ENCODE measurements at regions not wholly inside any gene's neighbourhood (a gene's known extent, or its start where the extent isn't known, plus 50 kb on each side); places are given as distances from the start of the nearest gene placed in this dataset.

DNA sequence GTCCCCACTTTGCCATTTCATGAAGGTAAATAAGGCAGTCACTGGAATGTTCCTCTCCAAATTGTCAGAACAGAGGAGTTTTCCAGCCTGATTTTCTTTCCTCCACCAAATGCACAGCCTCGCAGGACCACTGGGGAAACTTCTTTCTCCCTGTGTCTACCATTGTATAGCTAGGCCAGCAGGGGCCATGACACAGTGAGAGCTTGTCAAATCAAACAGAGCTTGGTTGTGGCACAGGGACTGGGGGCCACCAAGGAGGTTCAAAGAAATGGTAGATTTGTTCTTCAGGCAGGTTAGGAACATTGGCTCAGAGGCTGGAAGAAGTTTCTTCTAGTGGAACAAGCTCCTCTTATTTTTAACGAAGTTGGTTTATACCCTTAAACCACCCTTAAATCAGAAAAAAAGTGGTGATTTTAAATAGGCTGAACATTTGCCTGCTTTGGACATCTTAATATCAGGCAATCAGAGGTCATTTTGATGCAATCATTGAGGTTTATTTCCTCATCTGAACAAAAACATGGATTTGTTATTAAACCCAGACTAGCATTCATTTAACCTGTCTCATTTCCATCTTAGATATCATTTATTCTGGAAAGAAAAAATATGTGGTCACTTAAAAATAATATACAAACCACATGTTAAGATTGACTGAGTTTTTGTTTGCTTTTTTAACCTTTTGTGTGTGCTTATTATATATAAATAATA lies 105.6 kb downstream of the GTPBP8 start:
- DNase-seq = no peak

- DNase-seq = no peak
Observed at GRCh38 chr3:113097960-113098447, 107.2 kb downstream of the GTPBP8 start.

GRCh38 chr3:113100063-113100462 lies 109.3 kb downstream of the GTPBP8 start:
- no peak for DNase-seq

- DNase-seq = no peak
Observed at GRCh38 chr3:113103588-113103987, 107.8 kb upstream of the BOC start.

DNA sequence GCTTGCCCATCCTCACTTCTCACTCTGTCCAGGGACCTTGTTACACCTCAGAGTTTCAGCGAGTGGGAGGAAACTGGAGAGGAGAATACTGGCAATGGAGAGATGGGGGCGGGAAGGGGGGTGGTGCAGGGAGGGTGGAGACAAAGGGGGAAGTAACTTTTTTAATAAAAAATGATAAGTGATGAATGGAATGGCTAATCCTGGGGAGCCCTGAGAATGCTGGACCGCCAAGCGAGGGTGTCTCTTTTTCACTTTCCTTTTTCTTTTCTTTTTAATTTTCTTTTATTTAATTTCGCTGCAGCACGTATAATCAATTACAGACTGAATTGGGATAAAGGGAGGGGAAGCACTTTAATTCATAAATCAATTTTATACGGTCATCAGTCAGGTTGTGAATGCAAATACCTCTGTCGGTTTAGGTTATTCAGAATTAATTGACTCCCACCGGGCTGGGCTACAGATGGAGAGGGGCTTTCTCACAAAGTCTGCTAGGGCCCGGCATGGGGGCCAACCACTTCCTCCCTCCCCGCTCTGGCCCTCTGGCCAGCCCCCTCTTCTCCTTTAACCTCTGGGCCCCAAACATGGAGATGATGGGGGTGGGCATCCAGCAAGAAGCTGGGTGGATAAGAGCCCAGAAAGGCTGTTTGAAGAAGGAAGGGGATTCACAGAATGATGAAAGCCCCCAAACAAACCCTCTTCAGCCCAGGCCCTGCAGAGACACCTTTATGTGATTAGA lies 106.8 kb upstream of the BOC start:
- DNase-seq = no peak

GRCh38 chr3:113105093-113105449 lies 106.3 kb upstream of the BOC start:
- DNase-seq = no peak

- DNase-seq = no peak
Observed at GRCh38 chr3:113105966-113106660, 105.2 kb upstream of the BOC start.

DNA sequence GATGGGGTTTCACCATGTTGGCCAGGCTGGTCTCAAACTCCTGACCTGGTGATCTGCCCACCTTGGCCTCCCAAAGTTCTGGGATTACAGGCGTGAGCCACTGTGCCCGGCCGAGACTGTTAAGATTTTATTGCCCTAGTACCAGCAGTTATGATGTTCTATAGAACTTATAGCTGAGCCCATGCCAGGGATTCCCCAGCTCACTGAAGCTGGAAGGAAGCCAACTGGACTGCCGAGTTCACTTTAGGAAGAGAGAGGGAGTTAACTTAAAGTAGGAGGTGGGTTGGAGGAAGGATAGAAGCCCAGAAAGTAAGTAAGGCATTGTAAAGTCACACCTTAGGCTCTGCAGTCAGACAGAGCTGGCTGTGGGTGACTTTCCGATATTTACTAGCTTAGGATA lies 101.1 kb upstream of the BOC start:
- no peak for DNase-seq

DNA sequence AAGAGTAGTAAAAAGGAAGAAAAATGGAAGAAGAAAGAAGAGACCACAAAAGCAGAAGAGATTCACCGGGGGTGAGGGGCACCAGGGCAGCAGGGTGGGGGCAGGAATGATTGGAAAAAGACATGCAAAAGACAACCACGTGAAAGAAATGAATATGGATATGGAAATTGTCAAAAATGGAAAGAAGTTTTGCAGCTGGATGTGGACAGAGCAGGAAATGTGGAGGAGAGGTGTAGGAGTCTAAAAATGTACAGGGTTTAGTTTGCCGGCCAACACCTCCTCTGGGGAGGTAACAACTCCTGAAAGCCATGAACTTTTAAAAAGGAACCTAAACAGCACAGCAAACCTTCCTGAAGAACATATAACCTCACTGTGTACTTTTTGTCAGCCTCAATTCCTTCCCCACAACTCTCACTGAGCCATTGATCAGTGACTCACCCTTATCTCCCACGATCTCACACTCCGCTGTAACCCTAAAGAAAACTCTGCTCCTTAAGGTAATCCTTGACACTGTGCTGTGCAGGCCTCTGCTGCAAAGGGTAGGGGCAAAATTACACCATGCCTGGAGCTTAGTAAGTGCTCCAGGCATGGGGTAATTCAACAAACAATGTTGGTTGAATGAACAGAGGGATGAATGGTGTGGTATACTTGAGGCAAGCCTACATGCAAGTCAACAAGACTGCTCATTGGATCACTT lies 100.2 kb upstream of the BOC start:
- DNase-seq = no peak

DNA sequence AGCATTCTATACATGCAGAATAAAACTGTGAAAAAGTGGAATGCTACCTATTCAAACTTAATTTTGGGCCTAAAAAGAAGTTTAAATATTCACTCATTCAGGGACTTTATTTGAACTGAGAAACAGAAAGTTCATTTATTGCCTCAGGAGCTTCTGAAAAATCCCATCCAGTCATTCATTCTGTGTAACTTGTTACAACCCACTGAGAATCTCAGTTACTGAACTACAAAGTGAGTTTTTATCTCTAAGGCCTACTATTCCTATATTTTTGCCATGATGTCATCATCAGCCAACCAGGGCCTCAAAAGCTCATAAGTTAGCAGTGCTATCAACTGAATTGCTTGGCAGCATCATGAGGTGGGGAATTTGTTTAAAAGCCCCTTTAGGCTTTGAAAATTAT lies 98.0 kb upstream of the BOC start:
- no peak for DNase-seq

DNA sequence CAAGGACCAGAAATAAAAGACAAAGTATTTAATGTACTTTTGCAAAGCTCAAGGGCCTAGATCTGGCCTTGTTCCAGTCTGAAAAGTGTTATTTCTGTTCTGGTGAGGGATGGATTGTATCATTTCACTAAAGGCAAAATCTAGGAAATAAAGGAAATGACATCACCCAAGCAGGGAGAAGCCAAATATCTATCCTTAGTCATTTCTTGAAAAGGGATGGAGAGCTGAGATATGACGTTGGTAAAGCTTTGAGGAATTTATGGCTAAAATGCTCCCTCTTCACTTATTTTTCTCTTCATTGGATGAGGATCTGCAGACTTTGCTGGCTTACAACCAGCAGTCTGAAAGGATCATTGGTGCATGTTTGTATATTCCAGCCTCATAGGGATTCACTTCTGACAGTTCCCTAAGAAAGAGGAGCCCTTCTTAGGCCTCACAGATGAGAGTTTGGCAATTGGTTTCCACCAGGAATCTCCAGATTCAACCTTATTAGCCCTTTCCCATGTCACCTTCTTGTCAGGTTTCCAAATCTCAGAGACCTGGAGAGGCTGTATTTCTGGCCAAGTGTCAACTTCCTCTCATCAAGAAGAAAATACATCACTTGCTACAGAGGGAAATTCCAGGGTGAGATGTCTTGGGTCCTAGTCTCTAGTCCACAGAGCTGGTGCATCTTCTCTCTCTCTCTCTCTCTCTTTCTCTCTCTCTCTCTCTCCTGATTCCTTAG lies 93.7 kb upstream of the BOC start:
- DNase-seq = no peak

DNA sequence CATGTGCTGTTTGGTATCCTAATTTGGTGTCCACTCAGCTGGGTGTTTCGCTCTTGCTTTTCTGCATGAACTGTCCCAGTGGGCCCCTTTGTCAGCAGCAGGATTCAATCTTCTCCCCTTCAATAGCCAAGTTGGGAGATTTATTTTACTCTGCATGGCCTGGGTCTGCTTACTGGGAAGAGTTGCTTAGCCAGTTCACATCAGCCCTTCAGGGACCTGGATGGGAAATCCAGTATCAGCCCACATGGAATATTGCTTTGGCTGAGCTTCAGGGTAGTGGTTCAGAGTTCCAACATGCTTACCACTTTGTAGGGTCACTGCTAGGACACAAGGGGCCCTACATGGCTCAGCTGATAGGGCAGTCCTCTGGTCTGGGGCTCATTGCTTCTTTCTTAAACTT lies 93.0 kb upstream of the BOC start:
- no peak for DNase-seq

- DNase-seq = no peak
Observed at GRCh38 chr3:113124256-113124830, 87.0 kb upstream of the BOC start.

DNA sequence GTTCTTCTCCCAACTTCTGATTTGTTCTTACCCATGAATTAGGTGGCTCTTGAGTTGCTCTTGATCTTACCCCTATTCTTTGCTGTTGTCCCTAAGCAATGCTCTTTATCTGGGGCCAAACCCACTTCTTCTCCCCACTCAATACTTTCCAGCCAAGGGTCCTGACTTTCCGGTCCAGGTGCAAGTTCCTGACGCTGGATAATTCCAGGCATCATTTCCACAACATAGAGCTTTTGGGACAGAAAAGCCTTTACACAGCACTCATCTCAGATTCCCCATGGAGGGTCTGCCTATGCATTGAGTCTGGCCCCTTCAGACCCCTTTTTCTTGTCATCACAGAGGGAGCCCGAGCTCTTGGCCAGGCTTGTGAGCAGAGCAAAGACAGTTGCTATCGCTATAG lies 85.4 kb upstream of the BOC start:
- no peak for DNase-seq

GRCh38 chr3:113128386-113129015 lies 82.9 kb upstream of the BOC start:
- no peak for DNase-seq

DNA sequence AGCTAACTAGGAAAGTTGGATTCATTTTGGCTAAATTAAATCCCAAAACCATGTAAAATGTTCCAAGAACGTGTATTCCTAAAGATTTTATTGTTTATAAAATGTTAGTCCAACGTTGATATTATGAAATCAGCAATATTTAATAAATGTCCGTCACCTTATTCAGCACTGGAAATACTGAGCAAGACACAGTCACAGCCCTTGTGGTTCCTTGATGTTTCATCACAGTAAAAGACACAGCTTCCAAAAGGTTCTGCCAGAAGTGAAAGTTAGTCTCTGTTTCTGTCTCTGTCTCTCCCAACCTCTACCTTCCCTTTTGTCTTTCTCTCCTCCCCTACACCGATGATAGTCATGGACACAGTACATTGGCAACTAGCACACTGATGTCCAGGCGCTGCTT lies 82.2 kb upstream of the BOC start:
- DNase-seq = no peak

DNA sequence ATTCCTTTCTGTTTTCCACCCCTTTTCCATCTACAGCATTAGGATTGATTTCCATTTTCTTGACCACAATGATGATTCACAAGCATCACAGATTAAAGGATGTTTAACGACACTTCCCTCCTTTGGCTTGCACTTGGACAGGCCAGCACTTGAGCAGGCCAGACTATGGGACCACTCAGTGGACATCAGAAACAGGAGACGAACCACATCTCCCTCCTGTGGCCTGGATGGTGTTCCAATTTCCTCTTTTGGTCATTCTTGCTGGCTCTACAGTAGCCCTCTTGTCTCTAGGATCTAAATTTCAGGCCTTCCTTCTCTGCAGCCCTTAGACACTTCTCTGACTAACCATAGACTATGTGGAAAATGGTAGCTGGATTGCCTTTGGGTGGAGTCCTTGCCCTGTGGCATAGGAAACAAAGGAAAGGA lies 78.8 kb upstream of the BOC start:
- no peak for DNase-seq

DNA sequence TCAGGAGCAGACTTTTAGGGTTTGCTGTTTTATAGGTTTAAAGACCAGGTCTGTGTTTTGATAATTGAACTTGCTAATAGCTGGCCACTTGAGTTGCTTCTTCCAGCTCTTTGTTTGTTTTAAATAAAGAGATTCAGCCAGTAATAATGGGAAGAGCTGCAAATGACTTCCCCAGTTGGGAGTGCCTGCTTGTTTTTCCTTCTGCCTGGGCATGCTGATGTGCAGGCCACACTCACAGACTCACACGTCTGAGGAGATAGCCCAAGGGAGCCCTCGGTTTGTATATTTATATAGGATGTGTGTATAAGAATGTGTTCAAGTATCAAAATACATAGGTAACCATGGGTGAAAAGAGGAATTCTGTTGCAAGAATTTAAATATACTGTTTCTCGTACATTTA lies 78.2 kb upstream of the BOC start:
- no peak for DNase-seq

GRCh38 chr3:113136071-113136470 lies 75.3 kb upstream of the BOC start:
- DNase-seq = peak; percentile 16 to 42

DNA sequence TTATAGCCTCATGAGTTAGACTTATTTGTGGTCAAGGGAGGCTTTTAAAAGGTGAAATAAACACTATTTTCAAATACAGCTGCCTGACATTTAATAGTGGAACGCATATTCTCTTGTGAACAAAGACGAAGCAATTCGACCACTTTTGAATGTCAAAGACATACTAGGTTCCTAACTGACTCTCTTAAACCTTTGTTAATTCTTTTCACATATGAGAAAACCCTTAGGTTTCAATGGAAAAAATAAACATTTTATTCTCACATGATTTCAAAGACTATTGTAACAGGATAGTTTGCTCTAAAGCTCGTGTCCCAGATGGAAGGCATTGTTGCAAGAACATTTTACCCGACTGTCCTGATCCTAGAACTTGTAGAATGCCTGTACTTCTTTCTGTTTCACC lies 74.8 kb upstream of the BOC start:
- no peak for DNase-seq

- DNase-seq = no peak
Observed at GRCh38 chr3:113138839-113139743, 72.3 kb upstream of the BOC start.
